Adipose tissue (tissue), 3 donors: ENCODE measurements at regions not wholly inside any gene's neighbourhood (a gene's known extent, or its start where the extent isn't known, plus 50 kb on each side); places are given as distances from the start of the nearest gene placed in this dataset.

ENCODE experiments used
- H3K27ac ChIP-seq: one replicate; pipeline ENCODE4 v1.5.1; 2013; ENCODE audit warnings: low read depth, low read length
- WGBS, 3 donors: extraction: QIAGEN DNeasy Blood & Tissue Kit; methylation state at CpG; one replicate each; pipeline ENCODE4 v1.1.7; 2013; 5-methylcytosine and 5-hydroxymethylcytosine counted together
- donor health status: healthy with polysubstance abuse.
- donor health status: Bipolar disorder and iron deficiency.
- donor health status: healthy.

DNA sequence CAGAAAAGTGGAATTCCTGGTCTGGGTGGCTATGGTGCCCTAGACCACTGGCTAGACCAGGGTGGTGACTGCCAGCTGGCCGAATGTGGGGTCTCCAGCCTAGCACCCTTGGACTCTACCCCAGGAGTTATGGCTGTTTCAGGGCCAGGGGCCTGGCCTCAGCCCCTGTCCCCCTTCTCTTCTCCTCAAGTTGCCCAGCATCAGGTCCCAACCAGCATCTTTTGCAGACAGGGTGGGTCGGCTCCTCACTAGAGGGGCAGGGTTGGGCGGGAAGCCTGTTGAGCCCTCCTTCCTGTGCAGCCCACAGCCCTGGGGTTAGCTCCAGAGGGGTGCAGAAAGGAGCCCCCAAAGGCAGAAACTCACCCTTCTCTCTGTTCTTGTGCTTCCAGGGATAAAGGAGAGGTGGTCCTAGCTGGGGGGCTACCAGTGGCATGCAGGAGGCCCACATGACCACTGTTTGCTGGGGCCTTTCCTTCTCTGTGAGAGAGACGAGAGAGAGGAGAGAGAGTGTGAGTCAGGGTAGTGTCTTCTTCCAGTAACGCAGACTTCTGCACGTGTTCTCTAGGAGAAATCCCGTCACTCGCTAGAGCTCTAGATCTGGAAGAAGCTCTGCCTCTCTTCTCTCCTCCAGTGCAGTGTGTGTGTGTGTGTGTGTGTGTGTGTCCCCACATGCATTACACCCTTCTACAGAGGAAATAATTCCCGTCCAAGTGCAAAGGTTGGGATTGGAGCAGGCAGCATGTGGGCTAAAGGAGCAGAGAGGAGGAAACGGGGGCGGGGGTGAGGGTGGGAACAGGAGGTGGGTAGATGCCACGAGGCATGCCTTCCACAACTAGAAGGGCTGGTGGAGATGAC is 209.4 kb downstream of the SEC14L1 start:
- 48 to 76% (median 54%) methylated on average over 11 to 12 of the region's 12 CpGs for WGBS, 3 donors
- H3K27ac ChIP-seq = no peak overlapping the region

DNA sequence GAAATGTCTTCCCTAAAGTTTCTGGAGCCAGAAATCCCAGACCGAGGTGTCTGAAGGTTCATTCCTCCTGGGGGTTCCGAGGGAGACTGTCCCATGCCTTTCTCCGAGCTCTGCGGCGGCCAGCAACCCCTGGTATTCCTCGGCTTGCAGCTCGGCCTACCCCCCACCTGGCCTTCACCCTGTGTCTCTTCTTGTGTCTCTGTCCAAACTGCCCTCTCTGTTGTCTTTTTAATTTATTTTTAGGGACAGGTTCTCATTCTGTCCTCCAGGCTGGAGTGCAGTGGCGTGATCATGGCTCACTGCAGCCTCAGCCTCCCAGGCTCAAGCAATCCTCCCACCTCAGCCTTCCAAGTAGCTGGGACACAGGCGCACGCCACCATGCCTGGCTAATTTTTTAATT is 211.7 kb downstream of the SEC14L1 start:
- WGBS, 3 donors = 91 to 98% (median 93%) methylated on average over 10 of the region's 10 CpGs
- H3K27ac ChIP-seq = no peak overlapping the region

- 95 to 98% (median 97%) methylated on average over 6 of the region's 6 CpGs for WGBS, 3 donors
- no peak overlapping the region for H3K27ac ChIP-seq
Observed at GRCh38 chr17:77352996-77353395, 212.2 kb downstream of the SEC14L1 start.

- H3K27ac ChIP-seq = peak overlapping the region; percentile 7
- 80 to 87% (median 81%) methylated on average over 15 of the region's 15 CpGs for WGBS, 3 donors
Observed at GRCh38 chr17:77353684-77354419, 213.1 kb downstream of the SEC14L1 start.

- WGBS, 3 donors = 64 to 84% (median 82%) methylated on average over 5 of the region's 5 CpGs
- H3K27ac ChIP-seq = peak overlapping the region; percentile 7
Observed at GRCh38 chr17:77354420-77354669, 213.6 kb downstream of the SEC14L1 start.

- peak overlapping the region; percentile 7 for H3K27ac ChIP-seq
- 63 to 86% (median 75%) methylated on average over 25 of the region's 25 CpGs for WGBS, 3 donors
Observed at GRCh38 chr17:77354670-77355455, 214.1 kb downstream of the SEC14L1 start.

- 67 to 79% (median 76%) methylated on average over 15 of the region's 15 CpGs for WGBS, 3 donors
- H3K27ac ChIP-seq = no peak overlapping the region
Observed at GRCh38 chr17:77356109-77356689, 215.4 kb downstream of the SEC14L1 start.

GRCh38 chr17:77356690-77357201 is 216.0 kb downstream of the SEC14L1 start:
- H3K27ac ChIP-seq = no peak overlapping the region
- 75 to 83% (median 76%) methylated on average over 8 of the region's 8 CpGs for WGBS, 3 donors

DNA sequence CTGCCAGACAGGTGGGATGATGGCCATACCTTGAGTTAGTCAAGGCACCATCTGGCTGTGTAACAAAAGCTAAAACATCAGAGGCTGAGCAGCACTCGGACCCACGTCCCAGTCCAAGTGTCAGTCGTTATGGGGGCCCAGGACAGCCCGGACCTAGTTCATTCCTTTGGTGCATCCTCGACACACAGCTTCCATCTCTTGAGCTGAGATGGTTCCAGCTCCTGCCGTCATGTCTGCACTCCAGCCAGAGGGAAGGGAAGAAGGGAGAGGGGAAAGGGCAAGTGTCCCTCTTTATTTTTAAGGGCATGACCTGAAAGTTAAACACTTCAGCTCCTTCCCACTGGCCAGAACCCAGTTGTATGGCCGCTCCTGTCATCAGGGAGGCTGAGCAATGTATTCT is 218.0 kb downstream of the SEC14L1 start:
- no peak overlapping the region for H3K27ac ChIP-seq
- 82 to 88% (median 84%) methylated on average over 7 of the region's 7 CpGs for WGBS, 3 donors

GRCh38 chr17:77359236-77359635 is 218.5 kb downstream of the SEC14L1 start:
- H3K27ac ChIP-seq = no peak overlapping the region
- 68 to 87% (median 72%) methylated on average over 2 of the region's 2 CpGs for WGBS, 3 donors

DNA sequence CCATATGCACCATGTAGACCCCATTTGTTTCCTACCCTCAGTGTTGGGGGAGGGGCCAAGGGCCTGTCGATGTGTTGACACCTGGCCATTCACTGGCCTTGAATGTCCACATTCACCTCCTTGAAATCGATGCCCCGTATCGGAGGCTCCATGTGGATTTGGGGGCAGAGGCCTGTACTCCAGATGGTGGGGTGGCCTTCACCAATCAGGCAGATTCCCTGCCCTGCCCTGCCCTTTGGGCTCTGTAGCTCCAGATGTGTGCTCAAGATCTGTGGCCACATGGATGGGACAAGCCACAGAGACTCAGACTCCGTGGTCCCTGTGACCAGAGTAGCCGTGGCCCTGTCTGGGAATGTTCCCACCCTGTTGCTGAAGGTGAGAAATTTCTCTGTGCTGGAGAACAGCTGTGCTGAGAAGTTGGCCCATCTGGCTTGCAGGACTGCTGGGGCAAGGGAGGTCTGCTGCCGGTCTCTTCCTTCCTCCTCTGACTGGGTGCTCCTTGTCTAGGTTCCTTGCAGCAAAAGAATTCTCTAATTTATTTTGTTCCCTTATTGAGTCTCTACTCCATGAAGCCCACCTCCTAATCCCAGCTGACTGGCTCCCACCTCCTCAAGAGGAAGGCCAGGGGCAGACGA is 221.3 kb downstream of the SEC14L1 start:
- WGBS, 3 donors = 72 to 92% (median 82%) methylated on average over 8 of the region's 8 CpGs
- no peak overlapping the region for H3K27ac ChIP-seq

- no peak overlapping the region for H3K27ac ChIP-seq
- WGBS, 3 donors = 22 to 80% (median 27%) methylated on average over 17 of the region's 17 CpGs
Observed at GRCh38 chr17:77363821-77364361, 223.1 kb downstream of the SEC14L1 start.

GRCh38 chr17:77364381-77364911 is 223.7 kb downstream of the SEC14L1 start:
- no peak overlapping the region for H3K27ac ChIP-seq
- WGBS, 3 donors = 61 to 85% (median 71%) methylated on average over 10 of the region's 10 CpGs

DNA sequence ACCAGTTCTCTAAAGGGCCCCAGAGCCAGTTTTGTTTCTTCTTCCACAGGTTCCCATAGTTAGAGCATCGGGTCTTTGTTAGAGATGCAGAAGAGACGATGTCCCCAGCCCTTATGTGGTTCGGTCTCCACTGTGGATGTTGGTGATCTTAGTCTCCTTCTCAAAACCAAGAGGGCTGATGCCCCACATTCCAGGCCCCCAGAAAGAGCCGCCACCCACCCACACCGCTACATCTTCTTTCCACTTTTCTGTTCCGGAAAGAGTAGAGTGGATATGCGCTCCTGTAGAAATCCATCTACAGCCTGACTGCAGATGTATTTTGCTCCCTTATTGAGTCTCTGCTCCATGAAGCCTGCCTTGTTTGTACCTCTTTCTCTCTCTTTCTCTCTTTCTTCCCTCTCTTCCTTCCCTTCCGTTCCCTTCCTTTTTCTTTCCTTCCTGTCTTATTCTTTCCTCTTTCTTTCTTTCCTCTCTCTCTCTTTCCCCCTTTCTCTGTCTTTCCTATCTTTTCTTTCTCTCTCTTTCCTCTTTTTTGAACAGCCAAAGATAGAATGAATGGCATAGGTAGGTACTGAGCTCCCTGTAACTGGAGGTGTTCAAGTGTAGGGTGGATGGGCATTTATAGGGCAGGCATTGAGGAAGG is 224.3 kb downstream of the SEC14L1 start:
- WGBS, 3 donors = 93 to 95% (median 94%) methylated on average over 8 of the region's 8 CpGs
- H3K27ac ChIP-seq = no peak overlapping the region

- 54 to 67% (median 63%) methylated on average over 11 of the region's 11 CpGs for WGBS, 3 donors
- H3K27ac ChIP-seq = no peak overlapping the region
Observed at GRCh38 chr17:77365584-77366186, 224.9 kb downstream of the SEC14L1 start.

GRCh38 chr17:77366206-77366557 is 225.4 kb downstream of the SEC14L1 start:
- no peak overlapping the region for H3K27ac ChIP-seq
- WGBS, 3 donors = 54 to 75% (median 55%) methylated on average over 5 of the region's 5 CpGs
